ENCODE measurements at regions not wholly inside any gene's neighbourhood (a gene's known extent, or its start where the extent isn't known, plus 50 kb on each side); places are given as distances from the start of the nearest gene placed in this dataset.
"Not testable (repeated sequence)": the region's sequence is repeated elsewhere in the genome, so short reads cannot be mapped to it uniquely, and the experiment has no call there.

- no peak overlapping the region for H3K23ac ChIP-seq (ENCODE audit: low read depth, low read length)
- H3K27ac ChIP-seq (ENCODE audit: insufficient read depth, low read length), result no peak overlapping the region
- H3K27me3 ChIP-seq (ENCODE audit: control insufficient read depth, insufficient read depth, low read length), result peaks cover 10% of the 10 kb centered on the region
- H3K79me1 ChIP-seq (ENCODE audit: low read depth in 1 of 2, low read length in 2 of 2), result no peaks in the 10 kb centered on the region
- no peak overlapping the region for H2AK5ac ChIP-seq (ENCODE audit: low read depth, low read length)
- H3K4me2 ChIP-seq (ENCODE audit: low read depth, low read length), result no peak overlapping the region
- no peaks in the 10 kb centered on the region for H3K4me1 ChIP-seq (ENCODE audit: control insufficient read depth, insufficient read depth, low read length)
- in situ Hi-C loops (cut with MboI; ENCODE audit: low sequenced_read_pairs) (no loop called here), intact Hi-C loops (cut with micrococcal nuclease) (no loop called here), dilution Hi-C loops (cut with HindIII; ENCODE audit: low sequenced_read_pairs, unreplicated experiment) (no loop called here)
- no peak overlapping the region for H4K91ac ChIP-seq (ENCODE audit: insufficient read depth, low read depth, low read length)
- no peaks in the 10 kb centered on the region for H4K20me1 ChIP-seq (ENCODE audit: insufficient read depth, low read length)
- H2BK20ac ChIP-seq (ENCODE audit: low read depth, low read length), result no peak overlapping the region
- no peak overlapping the region for H4K8ac ChIP-seq (ENCODE audit: low read depth in 2 of 2, low read length in 2 of 2)
- no peak overlapping the region for H2BK5ac ChIP-seq (ENCODE audit: low read depth, low read length, poor library complexity, severe bottlenecking)
- H2AK9ac ChIP-seq (replicated peaks; ENCODE audit: low read depth, low read length, poor library complexity), result no peak overlapping the region
- TF ChIP-seq FOS (IDR thresholded peaks at IDR 0.05; ENCODE audit: low read depth, low read length) (no peak), SMC3 (IDR thresholded peaks at IDR 0.05; ENCODE audit: low read depth, low read length) (no peak), NFE2L2 (IDR thresholded peaks at IDR 0.05; ENCODE audit: low read depth, low read length) (no peak), MAFK (IDR thresholded peaks at IDR 0.05; ENCODE audit: low read depth, low read length) (no peak), MXI1 (IDR thresholded peaks at IDR 0.05; ENCODE audit: borderline replicate concordance, low read depth, low read length) (no peak), RFX5 (IDR thresholded peaks at IDR 0.05; ENCODE audit: low read depth, low read length) (no peak), MAZ (IDR thresholded peaks at IDR 0.05; ENCODE audit: borderline replicate concordance, low read depth, low read length) (no peak)
- WGBS, 2 experiments (ENCODE audit: extremely low coverage in 2 of 2, insufficient read length in 1 of 2), result no CpG with 5 or more reads among the region's 1 CpG
- no peak overlapping the region for H3K18ac ChIP-seq (ENCODE audit: low read depth, low read length)
- no peak overlapping the region for H2BK15ac ChIP-seq (ENCODE audit: low read depth, low read length)
- no peak overlapping the region for H3K4me3 ChIP-seq (ENCODE audit: insufficient read depth, low read depth, low read length)
- no peaks in the 10 kb centered on the region for H3K36me3 ChIP-seq (ENCODE audit: control insufficient read depth, insufficient read depth, low read length)
- no peak overlapping the region for H3K9ac ChIP-seq (ENCODE audit: low read depth, low read length)
- POLR2A ChIA-PET (ENCODE audit: unreplicated experiment), result no interaction called here
- H3K9me1 ChIP-seq (ENCODE audit: insufficient read depth, low read length), result no peaks in the 10 kb centered on the region
- no peak overlapping the region for H3K14ac ChIP-seq (replicated peaks; ENCODE audit: low read depth, low read length)
- H2AFZ ChIP-seq (replicated peaks; ENCODE audit: low read length, poor library complexity), result no peak overlapping the region
- no peak overlapping the region for H2BK120ac ChIP-seq (ENCODE audit: low read depth, low read length)
- no peak for DNase-seq
- CTCF ChIA-PET, result no interaction called here
- H4K5ac ChIP-seq (ENCODE audit: low read depth, low read length), result no peak overlapping the region
- ATAC-seq (ENCODE audit: low read depth), result no peak
- H3K9me3 ChIP-seq (ENCODE audit: control insufficient read depth, insufficient read depth, low read length), result no peaks in the 10 kb centered on the region; the same call in 1 of the 2 replicates
- no peak overlapping the region for H3K56ac ChIP-seq (ENCODE audit: extremely low read depth, insufficient read depth, low read length)
- BruUV-seq (replicated peaks), result no TSS peak
- H3K4ac ChIP-seq (ENCODE audit: low read depth, low read length), result no peak overlapping the region
Measured at GRCh38 chr3:72613871-72614270, 234.4 kb downstream of the SHQ1 start.

- H3K4me1 ChIP-seq (ENCODE audit: control insufficient read depth, insufficient read depth, low read length); H2BK5ac ChIP-seq (ENCODE audit: low read depth, low read length, poor library complexity, severe bottlenecking); H4K91ac ChIP-seq (ENCODE audit: insufficient read depth, low read depth, low read length); intact Hi-C loops (cut with micrococcal nuclease); H3K79me1 ChIP-seq (ENCODE audit: low read depth in 1 of 2, low read length in 2 of 2); POLR2A ChIA-PET (ENCODE audit: unreplicated experiment); H2BK15ac ChIP-seq (ENCODE audit: low read depth, low read length); H3K9me3 ChIP-seq (ENCODE audit: control insufficient read depth, insufficient read depth, low read length); H3K27ac ChIP-seq (ENCODE audit: insufficient read depth, low read length); H3K14ac ChIP-seq (replicated peaks; ENCODE audit: low read depth, low read length); in situ Hi-C loops (cut with MboI; ENCODE audit: low sequenced_read_pairs); H2BK120ac ChIP-seq (ENCODE audit: low read depth, low read length); H3K36me3 ChIP-seq (ENCODE audit: control insufficient read depth, insufficient read depth, low read length); H4K20me1 ChIP-seq (ENCODE audit: insufficient read depth, low read length); DNase-seq; H2AK5ac ChIP-seq (ENCODE audit: low read depth, low read length); H2BK20ac ChIP-seq (ENCODE audit: low read depth, low read length); H4K5ac ChIP-seq (ENCODE audit: low read depth, low read length); CTCF ChIA-PET; H3K4me3 ChIP-seq (ENCODE audit: insufficient read depth, low read depth, low read length); H4K8ac ChIP-seq (ENCODE audit: low read depth in 2 of 2, low read length in 2 of 2); ATAC-seq (ENCODE audit: low read depth); dilution Hi-C loops (cut with HindIII; ENCODE audit: low sequenced_read_pairs, unreplicated experiment); H3K18ac ChIP-seq (ENCODE audit: low read depth, low read length); H3K4me2 ChIP-seq (ENCODE audit: low read depth, low read length); H3K9me1 ChIP-seq (ENCODE audit: insufficient read depth, low read length); H3K23ac ChIP-seq (ENCODE audit: low read depth, low read length); H2AFZ ChIP-seq (replicated peaks; ENCODE audit: low read length, poor library complexity); H3K9ac ChIP-seq (ENCODE audit: low read depth, low read length); H3K4ac ChIP-seq (ENCODE audit: low read depth, low read length); BruUV-seq (replicated peaks); H3K56ac ChIP-seq (ENCODE audit: extremely low read depth, insufficient read depth, low read length); H2AK9ac ChIP-seq (replicated peaks; ENCODE audit: low read depth, low read length, poor library complexity): not testable (repeated sequence)
- WGBS, 2 experiments (ENCODE audit: extremely low coverage in 2 of 2, insufficient read length in 1 of 2), result no CpG with 5 or more reads among the region's 5 CpGs
- peaks cover 21% of the 10 kb centered on the region for H3K27me3 ChIP-seq (ENCODE audit: control insufficient read depth, insufficient read depth, low read length)
Measured at GRCh38 chr3:72609114-72609513, 239.1 kb downstream of the SHQ1 start.

Data from IMR-90 (cell line).